IPS DF 19.7 (cell line): ENCODE measurements at regions not wholly inside any gene's neighbourhood (a gene's known extent, or its start where the extent isn't known, plus 50 kb on each side); places are given as distances from the start of the nearest gene placed in this dataset.

Experiments used
- DNase-seq: peaks from one replicate; pipeline ENCODE4 v3.0.0-alpha.2; 2013; ENCODE audit warnings: low read depth, low spot score

- no peak for DNase-seq
Observed at GRCh38 chr2:6512589-6512988, 353.1 kb downstream of the CMPK2 start.

- no peak for DNase-seq
Observed at GRCh38 chr2:6516674-6517073, 349.0 kb downstream of the CMPK2 start.

- no peak for DNase-seq
Observed at GRCh38 chr2:6518361-6518760, 347.3 kb downstream of the CMPK2 start.

GRCh38 chr2:6523476-6523875, 342.2 kb downstream of the CMPK2 start:
- no peak for DNase-seq

- no peak for DNase-seq
Observed at GRCh38 chr2:6524691-6525474, 340.8 kb downstream of the CMPK2 start.

GRCh38 chr2:6525475-6525964, 340.2 kb downstream of the CMPK2 start:
- no peak for DNase-seq

- peak; percentile 40 for DNase-seq
Observed at GRCh38 chr2:6526093-6526824, 339.4 kb downstream of the CMPK2 start.

- DNase-seq, result no peak
Observed at GRCh38 chr2:6531304-6531703, 334.4 kb downstream of the CMPK2 start.

- DNase-seq, result no peak
Observed at GRCh38 chr2:6535572-6535971, 330.1 kb downstream of the CMPK2 start.

GRCh38 chr2:6538607-6539006, 327.1 kb downstream of the CMPK2 start:
- DNase-seq, result no peak

GRCh38 chr2:6545336-6545735, 320.4 kb downstream of the CMPK2 start:
- no peak for DNase-seq

GRCh38 chr2:6545795-6546194, 319.9 kb downstream of the CMPK2 start:
- no peak for DNase-seq

- DNase-seq, result no peak
Observed at GRCh38 chr2:6554466-6554865, 311.2 kb downstream of the CMPK2 start.

GRCh38 chr2:6556755-6557154, 309.0 kb downstream of the CMPK2 start:
- no peak for DNase-seq

- no peak for DNase-seq
Observed at GRCh38 chr2:6557737-6558136, 308.0 kb downstream of the CMPK2 start.

- DNase-seq, result no peak
Observed at GRCh38 chr2:6562771-6563170, 302.9 kb downstream of the CMPK2 start.

GRCh38 chr2:6564326-6564725, 301.4 kb downstream of the CMPK2 start:
- DNase-seq, result no peak

GRCh38 chr2:6574121-6574520, 291.6 kb downstream of the CMPK2 start:
- DNase-seq, result no peak

- DNase-seq, result no peak
Observed at GRCh38 chr2:6576302-6576701, 289.4 kb downstream of the CMPK2 start.

- no peak for DNase-seq
Observed at GRCh38 chr2:6577960-6578359, 287.7 kb downstream of the CMPK2 start.

GRCh38 chr2:6578416-6578815, 287.3 kb downstream of the CMPK2 start:
- DNase-seq, result no peak

GRCh38 chr2:6579281-6579680, 286.4 kb downstream of the CMPK2 start:
- no peak for DNase-seq

- DNase-seq, result no peak
Observed at GRCh38 chr2:6580982-6581381, 284.7 kb downstream of the CMPK2 start.
